CD4-positive, CD25-positive, alpha-beta regulatory T cell (primary cell): ENCODE measurements at regions not wholly inside any gene's neighbourhood (a gene's known extent, or its start where the extent isn't known, plus 50 kb on each side); places are given as distances from the start of the nearest gene placed in this dataset.

Experiments used
- ATAC-seq, 2 donors: fragments of 150-1000 bp; cut with Tn5 transposase; one replicate each; pipeline ENCODE4 v1.10.0; 2021; ENCODE audit warnings: low read depth in 2 of 2, moderate number of reproducible peaks in 2 of 2, moderate library complexity in 1 of 2
- DNase-seq, 3 donors: peaks; one replicate each; pipeline versions ENCODE4 v3.0.0 to v3.0.0-alpha.2; 2012 to 2022; ENCODE audit warnings: mixed read lengths in 1 of 3
- H3K27ac ChIP-seq: one replicate; pipeline ENCODE4 v1.7.0; 2013; ENCODE audit warnings: mild to moderate bottlenecking, low read length; ENCODE audit not compliant: insufficient read depth, poor library complexity, severe bottlenecking
- H3K27me3 ChIP-seq: one replicate; pipeline ENCODE4 v1.7.0; 2013; ENCODE audit warnings: low read length; ENCODE audit not compliant: control insufficient read depth, insufficient read depth
- H3K36me3 ChIP-seq: one replicate; pipeline ENCODE4 v1.7.0; 2013; ENCODE audit warnings: mild to moderate bottlenecking, low read length, moderate library complexity; ENCODE audit not compliant: control insufficient read depth, insufficient read depth
- H3K4me1 ChIP-seq: 2 replicates; pipeline ENCODE4 v1.7.0; 2013; ENCODE audit warnings: mild to moderate bottlenecking, low read length; ENCODE audit not compliant: insufficient read depth, control insufficient read depth, poor library complexity, severe bottlenecking
- H3K4me3 ChIP-seq: one replicate; pipeline ENCODE4 v1.7.0; 2013; ENCODE audit warnings: low read depth, mild to moderate bottlenecking, low read length, moderate library complexity
- H3K9me3 ChIP-seq, 2 experiments: 1 replicate in 1 of 2; 2 replicates in 1 of 2; pipeline ENCODE4 v1.7.0; 2013; ENCODE audit warnings: low read length in 2 of 2, mild to moderate bottlenecking in 1 of 2, moderate library complexity in 1 of 2; ENCODE audit not compliant: control insufficient read depth in 2 of 2
- H3K27ac Mint-ChIP-seq, 3 donors: one replicate each; pipeline ENCODE4 v1.8.0; 2020 to 2022; ENCODE audit warnings: mild to moderate bottlenecking in 3 of 3, mixed read lengths in 3 of 3, moderate library complexity in 2 of 3
- H3K27me3 Mint-ChIP-seq: one replicate; pipeline ENCODE4 v1.8.0; 2022; ENCODE audit warnings: mild to moderate bottlenecking, mixed read lengths
- H3K36me3 Mint-ChIP-seq: one replicate; pipeline ENCODE4 v1.8.0; 2020; ENCODE audit warnings: mixed read lengths
- H3K4me1 Mint-ChIP-seq, 4 donors: one replicate each; pipeline ENCODE4 v1.8.0; 2020 to 2022; ENCODE audit warnings: mixed read lengths in 4 of 4, mild to moderate bottlenecking in 1 of 4
- H3K4me3 Mint-ChIP-seq, 4 donors: one replicate each; pipeline ENCODE4 v1.8.0; 2020 to 2022; ENCODE audit warnings: mild to moderate bottlenecking in 4 of 4, mixed read lengths in 4 of 4, moderate library complexity in 3 of 4
- H3K9me3 Mint-ChIP-seq, 7 donors: one replicate each; pipeline ENCODE4 v1.8.0; 2020 to 2022; ENCODE audit warnings: mixed read lengths in 7 of 7, mild to moderate bottlenecking in 3 of 7, moderate library complexity in 2 of 7

DNA sequence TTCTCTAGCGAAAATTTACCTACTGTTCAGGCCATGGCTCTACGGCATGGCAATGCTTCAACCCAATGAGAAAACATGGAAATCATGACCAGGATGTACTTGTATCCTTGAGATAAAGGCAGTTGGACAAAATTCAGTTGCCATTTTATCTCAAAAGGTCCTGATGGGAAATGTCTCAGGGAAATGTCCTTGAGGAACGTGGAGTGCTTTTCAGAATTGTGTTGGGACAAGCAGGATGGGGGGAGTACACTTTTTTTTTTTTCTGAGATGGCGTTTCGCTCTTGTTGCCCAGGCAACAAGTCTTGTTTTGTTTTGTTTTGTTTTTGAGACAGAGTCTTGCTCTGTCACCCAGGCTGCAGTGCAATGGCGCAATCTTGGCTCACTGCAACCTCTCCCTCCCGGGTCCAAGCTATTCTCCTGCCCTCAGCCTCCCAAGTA lies 86.8 kb upstream of the EIF5 start:
- Histone ChIP-seq H3K27ac (no peak overlapping the region), H3K27me3 (peaks cover 4% of the 10 kb centered on the region), H3K4me3 (no peak overlapping the region), H3K36me3 (no peaks in the 10 kb centered on the region), H3K9me3 (no peaks in the 10 kb centered on the region), H3K4me1 (no peaks in the 10 kb centered on the region)
- peaks cover 45% of the 10 kb centered on the region for H3K27me3 Mint-ChIP-seq
- H3K4me1 Mint-ChIP-seq, result no peaks in the 10 kb centered on the region
- DNase-seq (no peak), ATAC-seq (no peak)
- no peak overlapping the region for H3K27ac Mint-ChIP-seq
- peaks cover 4% of the 10 kb centered on the region for H3K36me3 Mint-ChIP-seq
- peaks cover 0 to 6% (median 0%) of the 10 kb centered on the region in 7 donors for H3K9me3 Mint-ChIP-seq
- no peak overlapping the region for H3K4me3 Mint-ChIP-seq

DNA sequence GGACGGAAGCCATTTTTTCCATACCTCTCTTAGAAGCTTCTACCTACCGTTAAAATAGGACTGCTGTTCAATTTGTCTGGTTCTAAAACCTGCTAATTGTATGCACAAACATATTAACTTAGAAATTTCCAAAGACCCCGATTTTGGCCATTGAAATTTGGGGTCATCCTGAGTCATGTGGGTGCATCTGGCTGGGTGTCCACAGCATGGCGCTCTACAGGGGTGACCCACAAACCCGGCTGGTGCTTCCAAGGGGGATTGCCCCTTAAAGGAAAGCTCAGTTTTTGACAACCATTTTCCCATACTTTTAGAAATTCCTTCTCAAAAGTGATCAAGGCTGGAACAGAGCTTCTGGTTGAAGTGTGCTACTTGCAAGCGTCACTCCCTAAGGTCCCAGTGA lies 83.9 kb upstream of the EIF5 start:
- Histone ChIP-seq H3K27me3 (peaks cover 3% of the 10 kb centered on the region), H3K9me3 (no peaks in the 10 kb centered on the region), H3K36me3 (no peaks in the 10 kb centered on the region), H3K27ac (no peak overlapping the region), H3K4me1 (no peaks in the 10 kb centered on the region), H3K4me3 (no peak overlapping the region)
- Mint-ChIP-seq H3K36me3 (no peaks in the 10 kb centered on the region), H3K4me3 (no peak overlapping the region), H3K4me1 (no peaks in the 10 kb centered on the region), H3K27me3 (peaks cover 35% of the 10 kb centered on the region), H3K9me3 (peaks cover 0 to 5% (median 0%) of the 10 kb centered on the region in 7 donors), H3K27ac (no peak overlapping the region)
- DNase-seq (no peak), ATAC-seq (no peak)

DNA sequence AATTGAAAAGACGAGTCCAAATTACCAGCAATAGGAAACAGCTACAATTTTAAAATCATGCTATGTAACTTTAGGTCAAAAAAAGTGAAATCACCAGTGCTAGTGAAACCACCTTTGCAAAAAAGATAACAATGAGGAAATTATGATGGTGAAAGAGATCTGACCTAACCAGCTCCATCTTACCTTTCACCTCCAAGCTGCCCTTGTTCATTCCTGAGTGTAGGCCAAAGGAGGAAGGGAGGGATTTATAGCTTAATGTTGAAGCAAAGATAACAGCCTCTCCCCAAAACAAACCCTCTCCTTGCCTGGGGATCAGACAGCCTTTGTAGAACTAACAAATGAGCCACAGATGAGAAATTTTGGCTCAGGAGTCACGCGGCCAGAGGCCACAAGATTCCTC lies 83.2 kb upstream of the EIF5 start:
- H3K4me1 ChIP-seq, result no peaks in the 10 kb centered on the region
- H3K36me3 ChIP-seq, result no peaks in the 10 kb centered on the region
- Mint-ChIP-seq H3K4me3 (no peak overlapping the region), H3K4me1 (no peaks in the 10 kb centered on the region), H3K27me3 (peaks cover 33% of the 10 kb centered on the region), H3K36me3 (no peaks in the 10 kb centered on the region), H3K27ac (peak overlapping the region in 1 of 3 donors; percentile 36), H3K9me3 (peaks cover 0 to 5% (median 0%) of the 10 kb centered on the region in 7 donors)
- no peaks in the 10 kb centered on the region for H3K9me3 ChIP-seq
- no peak for DNase-seq
- peaks cover 3% of the 10 kb centered on the region for H3K27me3 ChIP-seq
- ATAC-seq, result no peak
- no peak overlapping the region for H3K4me3 ChIP-seq
- H3K27ac ChIP-seq, result no peak overlapping the region

GRCh38 chr14:103255555-103255954 lies 78.5 kb upstream of the EIF5 start:
- Mint-ChIP-seq H3K27ac (no peak overlapping the region), H3K27me3 (peaks cover 29% of the 10 kb centered on the region), H3K36me3 (no peaks in the 10 kb centered on the region), H3K4me1 (peaks cover 0 to 1% (median under 1%) of the 10 kb centered on the region in 4 donors), H3K9me3 (peaks cover 0 to 5% (median 0%) of the 10 kb centered on the region in 7 donors), H3K4me3 (no peak overlapping the region)
- Histone ChIP-seq H3K9me3 (no peaks in the 10 kb centered on the region), H3K4me3 (no peak overlapping the region), H3K27ac (no peak overlapping the region), H3K36me3 (no peaks in the 10 kb centered on the region), H3K4me1 (no peaks in the 10 kb centered on the region), H3K27me3 (peaks cover 3% of the 10 kb centered on the region)
- DNase-seq, result no peak
- ATAC-seq, result no peak

GRCh38 chr14:103256406-103256805 lies 77.6 kb upstream of the EIF5 start:
- H3K36me3 Mint-ChIP-seq, result no peaks in the 10 kb centered on the region
- Histone ChIP-seq H3K9me3 (no peaks in the 10 kb centered on the region), H3K4me3 (no peak overlapping the region), H3K27me3 (peaks cover 3% of the 10 kb centered on the region), H3K36me3 (no peaks in the 10 kb centered on the region), H3K4me1 (no peaks in the 10 kb centered on the region), H3K27ac (no peak overlapping the region)
- H3K9me3 Mint-ChIP-seq, result peaks cover 0 to 5% (median 0%) of the 10 kb centered on the region in 7 donors
- H3K27me3 Mint-ChIP-seq, result peaks cover 31% of the 10 kb centered on the region
- DNase-seq (no peak), ATAC-seq (no peak)
- H3K4me1 Mint-ChIP-seq, result peaks cover 0 to 7% (median 3%) of the 10 kb centered on the region in 4 donors
- no peak overlapping the region for H3K4me3 Mint-ChIP-seq
- H3K27ac Mint-ChIP-seq, result no peak overlapping the region

- no peaks in the 10 kb centered on the region for H3K9me3 Mint-ChIP-seq
- no peak overlapping the region for H3K4me3 Mint-ChIP-seq
- ATAC-seq, result no peak
- H3K36me3 ChIP-seq, result no peaks in the 10 kb centered on the region
- H3K27ac ChIP-seq, result no peak overlapping the region
- no peaks in the 10 kb centered on the region for H3K36me3 Mint-ChIP-seq
- peaks cover 29% of the 10 kb centered on the region for H3K27me3 Mint-ChIP-seq
- peaks cover 0 to 7% (median 3%) of the 10 kb centered on the region in 4 donors for H3K4me1 Mint-ChIP-seq
- H3K27me3 ChIP-seq, result no peaks in the 10 kb centered on the region
- H3K9me3 ChIP-seq, result no peaks in the 10 kb centered on the region
- no peaks in the 10 kb centered on the region for H3K4me1 ChIP-seq
- H3K4me3 ChIP-seq, result no peak overlapping the region
- no peak for DNase-seq
- no peak overlapping the region for H3K27ac Mint-ChIP-seq
Measured at GRCh38 chr14:103257211-103257962, 76.7 kb upstream of the EIF5 start.

- H3K27me3 ChIP-seq, result no peaks in the 10 kb centered on the region
- no peak overlapping the region for H3K4me3 Mint-ChIP-seq
Measured at GRCh38 chr14:103258211-103258610, 75.8 kb upstream of the EIF5 start.

GRCh38 chr14:103259184-103259583 lies 74.9 kb upstream of the EIF5 start:
- H3K27me3 ChIP-seq, result peaks cover 1% of the 10 kb centered on the region
- no peak overlapping the region for H3K4me3 Mint-ChIP-seq

More at GRCh38 chr14:103258211-103258610, 75.8 kb upstream of the EIF5 start:
- Mint-ChIP-seq H3K27ac (no peak overlapping the region), H3K36me3 (no peaks in the 10 kb centered on the region), H3K9me3 (no peaks in the 10 kb centered on the region), H3K27me3 (peaks cover 33% of the 10 kb centered on the region), H3K4me1 (peaks cover 0 to 7% (median 3%) of the 10 kb centered on the region in 4 donors)
- DNase-seq (no peak), ATAC-seq (no peak)
- no peaks in the 10 kb centered on the region for H3K4me1 ChIP-seq
- H3K4me3 ChIP-seq, result no peak overlapping the region
- no peaks in the 10 kb centered on the region for H3K9me3 ChIP-seq
- no peak overlapping the region for H3K27ac ChIP-seq
- no peaks in the 10 kb centered on the region for H3K36me3 ChIP-seq

More at GRCh38 chr14:103259184-103259583, 74.9 kb upstream of the EIF5 start:
- H3K9me3 Mint-ChIP-seq, result no peaks in the 10 kb centered on the region
- H3K36me3 Mint-ChIP-seq, result no peaks in the 10 kb centered on the region
- no peak overlapping the region for H3K27ac ChIP-seq
- no peaks in the 10 kb centered on the region for H3K4me1 ChIP-seq
- H3K4me1 Mint-ChIP-seq, result peaks cover 0 to 7% (median 3%) of the 10 kb centered on the region in 4 donors
- no peak overlapping the region for H3K27ac Mint-ChIP-seq
- H3K9me3 ChIP-seq, result no peaks in the 10 kb centered on the region
- H3K27me3 Mint-ChIP-seq, result peaks cover 36% of the 10 kb centered on the region
- DNase-seq (no peak), ATAC-seq (no peak)
- no peak overlapping the region for H3K4me3 ChIP-seq
- no peaks in the 10 kb centered on the region for H3K36me3 ChIP-seq
